HepG2 (cell line): ENCODE measurements at regions not wholly inside any gene's neighbourhood (a gene's known extent, or its start where the extent isn't known, plus 50 kb on each side); places are given as distances from the start of the nearest gene placed in this dataset.

Source experiments
- KDM1A ChIP-seq: IDR thresholded peaks from 2 replicates; pipeline ENCODE4 v1.6.1; 2016; ENCODE audit warnings: missing compliant biosample characterization
- NR2C2 ChIP-seq: sonication (generic); formaldehyde crosslinking; IDR thresholded peaks from 2 replicates; pipeline ENCODE4 v1.4.0; 2020; ENCODE audit warnings: missing genetic modification reagents, mild to moderate bottlenecking, moderate library complexity, borderline replicate concordance
- POLR2A ChIP-seq, 2 experiments: IDR thresholded peaks; 2 replicates each; pipeline ENCODE4 v1.6.1; 2011; ENCODE audit warnings: low read depth in 2 of 2, low read length in 2 of 2, mild to moderate bottlenecking in 1 of 2, moderate library complexity in 1 of 2; ENCODE audit not compliant: insufficient read depth in 1 of 2
- SP2 ChIP-seq: sonication (generic); formaldehyde crosslinking; IDR thresholded peaks from 2 replicates; pipeline ENCODE4 v1.5.1; 2020; ENCODE audit warnings: mild to moderate bottlenecking, missing genetic modification reagents
- TBX3 ChIP-seq: fragments of 450-650 bp; IDR thresholded peaks from 2 replicates; pipeline ENCODE4 v1.6.1; 2017; ENCODE audit warnings: antibody characterized with exemption, mild to moderate bottlenecking, inconsistent platforms, borderline replicate concordance
- YEATS2 ChIP-seq: sonication (generic); formaldehyde crosslinking; IDR thresholded peaks from 2 replicates; pipeline ENCODE4 v1.4.0; 2020; ENCODE audit warnings: missing genetic modification reagents, borderline replicate concordance
- ZNF121 ChIP-seq: sonication (generic); formaldehyde crosslinking; IDR thresholded peaks from 2 replicates; pipeline ENCODE4 v1.5.0; 2020; ENCODE audit warnings: mild to moderate bottlenecking, missing genetic modification reagents
- ZNF160 ChIP-seq: sonication (generic); formaldehyde crosslinking; IDR thresholded peaks from 2 replicates; pipeline ENCODE4 v1.8.0; 2022; ENCODE audit warnings: mild to moderate bottlenecking, inconsistent platforms, missing genetic modification reagents
- ZNF292 ChIP-seq: sonication (generic); formaldehyde crosslinking; IDR thresholded peaks from 2 replicates; pipeline ENCODE4 v1.8.1; 2022; ENCODE audit warnings: mild to moderate bottlenecking, low read depth, missing genetic modification reagents, borderline replicate concordance
- TF ChIP-seq, protein P1 (sequence below): sonication (generic); formaldehyde crosslinking; IDR thresholded peaks from 2 replicates; pipeline ENCODE4 v1.5.0; 2020; ENCODE audit warnings: mild to moderate bottlenecking, missing genetic modification reagents, moderate library complexity
- TF ChIP-seq, protein P2 (sequence below): IDR thresholded peaks from 2 replicates; pipeline ENCODE4 v1.6.1; 2012; ENCODE audit warnings: inconsistent platforms

DNA sequence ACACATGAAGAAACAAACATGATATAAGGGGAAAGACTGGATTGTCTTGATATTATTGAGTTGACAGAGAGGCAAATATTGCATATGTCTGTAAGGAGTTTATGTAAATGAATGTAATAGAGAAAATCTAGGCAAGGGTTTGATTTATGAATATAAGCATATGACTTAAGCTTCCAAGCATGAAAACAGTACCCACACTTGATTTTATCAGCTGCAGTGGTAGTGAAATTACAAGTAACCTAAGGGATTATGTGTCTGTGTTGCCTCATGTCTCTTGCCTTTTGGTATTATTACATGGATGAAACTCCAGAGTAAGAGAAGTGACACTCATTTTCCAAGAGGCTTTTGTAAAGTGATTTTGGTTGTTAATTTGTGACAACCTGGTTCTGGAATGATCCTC lies 1678.9 kb downstream of the KCNT2 start:
- no peak for TF ChIP-seq TBX3
- TF ChIP-seq, protein P1, sequence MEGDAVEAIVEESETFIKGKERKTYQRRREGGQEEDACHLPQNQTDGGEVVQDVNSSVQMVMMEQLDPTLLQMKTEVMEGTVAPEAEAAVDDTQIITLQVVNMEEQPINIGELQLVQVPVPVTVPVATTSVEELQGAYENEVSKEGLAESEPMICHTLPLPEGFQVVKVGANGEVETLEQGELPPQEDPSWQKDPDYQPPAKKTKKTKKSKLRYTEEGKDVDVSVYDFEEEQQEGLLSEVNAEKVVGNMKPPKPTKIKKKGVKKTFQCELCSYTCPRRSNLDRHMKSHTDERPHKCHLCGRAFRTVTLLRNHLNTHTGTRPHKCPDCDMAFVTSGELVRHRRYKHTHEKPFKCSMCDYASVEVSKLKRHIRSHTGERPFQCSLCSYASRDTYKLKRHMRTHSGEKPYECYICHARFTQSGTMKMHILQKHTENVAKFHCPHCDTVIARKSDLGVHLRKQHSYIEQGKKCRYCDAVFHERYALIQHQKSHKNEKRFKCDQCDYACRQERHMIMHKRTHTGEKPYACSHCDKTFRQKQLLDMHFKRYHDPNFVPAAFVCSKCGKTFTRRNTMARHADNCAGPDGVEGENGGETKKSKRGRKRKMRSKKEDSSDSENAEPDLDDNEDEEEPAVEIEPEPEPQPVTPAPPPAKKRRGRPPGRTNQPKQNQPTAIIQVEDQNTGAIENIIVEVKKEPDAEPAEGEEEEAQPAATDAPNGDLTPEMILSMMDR (CRISPR knock-in tag): no peak
- no peak for TF ChIP-seq POLR2A (IDR thresholded peaks at IDR 0.05; ENCODE audit: insufficient read depth in 1 of 2, low read depth in 2 of 2, low read length in 2 of 2)
- no peak for TF ChIP-seq ZNF292 (CRISPR knock-in tag)
- no peak for TF ChIP-seq ZNF121 (CRISPR knock-in tag)
- TF ChIP-seq SP2 (CRISPR knock-in tag): no peak
- no peak for TF ChIP-seq KDM1A
- TF ChIP-seq, protein P2, sequence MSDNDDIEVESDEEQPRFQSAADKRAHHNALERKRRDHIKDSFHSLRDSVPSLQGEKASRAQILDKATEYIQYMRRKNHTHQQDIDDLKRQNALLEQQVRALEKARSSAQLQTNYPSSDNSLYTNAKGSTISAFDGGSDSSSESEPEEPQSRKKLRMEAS: no peak
- TF ChIP-seq ZNF160 (CRISPR knock-in tag): no peak
- TF ChIP-seq NR2C2: no peak
- TF ChIP-seq YEATS2 (CRISPR knock-in tag): no peak
